ENCODE measurements at regions not wholly inside any gene's neighbourhood (a gene's known extent, or its start where the extent isn't known, plus 50 kb on each side); places are given as distances from the start of the nearest gene placed in this dataset.
A peak's percentile ranks its signal among the peaks of the same experiment; 100 is the strongest.

GRCh38 chr15:77545058-77545457 lies 87.7 kb downstream of the LINGO1 start:
- no peak overlapping the region for H3K27ac ChIP-seq
- no peaks in the 10 kb centered on the region for H3K27me3 ChIP-seq
- H3K36me3 ChIP-seq = no peaks in the 10 kb centered on the region
- H3K9me3 ChIP-seq = no peaks in the 10 kb centered on the region
- H3K4me1 ChIP-seq = no peaks in the 10 kb centered on the region
- intact Hi-C loops (cut with DNase I; ENCODE audit: low total_unique reads) = no loop called here
- DNase-seq (ENCODE audit: low spot score in 2 of 2) = no peak
- TF ChIP-seq POLR2AphosphoS5 (IDR thresholded peaks at IDR 0.05) = no peak
- TF ChIP-seq, protein P1, sequence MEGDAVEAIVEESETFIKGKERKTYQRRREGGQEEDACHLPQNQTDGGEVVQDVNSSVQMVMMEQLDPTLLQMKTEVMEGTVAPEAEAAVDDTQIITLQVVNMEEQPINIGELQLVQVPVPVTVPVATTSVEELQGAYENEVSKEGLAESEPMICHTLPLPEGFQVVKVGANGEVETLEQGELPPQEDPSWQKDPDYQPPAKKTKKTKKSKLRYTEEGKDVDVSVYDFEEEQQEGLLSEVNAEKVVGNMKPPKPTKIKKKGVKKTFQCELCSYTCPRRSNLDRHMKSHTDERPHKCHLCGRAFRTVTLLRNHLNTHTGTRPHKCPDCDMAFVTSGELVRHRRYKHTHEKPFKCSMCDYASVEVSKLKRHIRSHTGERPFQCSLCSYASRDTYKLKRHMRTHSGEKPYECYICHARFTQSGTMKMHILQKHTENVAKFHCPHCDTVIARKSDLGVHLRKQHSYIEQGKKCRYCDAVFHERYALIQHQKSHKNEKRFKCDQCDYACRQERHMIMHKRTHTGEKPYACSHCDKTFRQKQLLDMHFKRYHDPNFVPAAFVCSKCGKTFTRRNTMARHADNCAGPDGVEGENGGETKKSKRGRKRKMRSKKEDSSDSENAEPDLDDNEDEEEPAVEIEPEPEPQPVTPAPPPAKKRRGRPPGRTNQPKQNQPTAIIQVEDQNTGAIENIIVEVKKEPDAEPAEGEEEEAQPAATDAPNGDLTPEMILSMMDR (IDR thresholded peaks at IDR 0.05) = no peak
- TF ChIP-seq POLR2A (IDR thresholded peaks at IDR 0.05) = no peak
- H3K4me3 ChIP-seq = no peak overlapping the region

DNA sequence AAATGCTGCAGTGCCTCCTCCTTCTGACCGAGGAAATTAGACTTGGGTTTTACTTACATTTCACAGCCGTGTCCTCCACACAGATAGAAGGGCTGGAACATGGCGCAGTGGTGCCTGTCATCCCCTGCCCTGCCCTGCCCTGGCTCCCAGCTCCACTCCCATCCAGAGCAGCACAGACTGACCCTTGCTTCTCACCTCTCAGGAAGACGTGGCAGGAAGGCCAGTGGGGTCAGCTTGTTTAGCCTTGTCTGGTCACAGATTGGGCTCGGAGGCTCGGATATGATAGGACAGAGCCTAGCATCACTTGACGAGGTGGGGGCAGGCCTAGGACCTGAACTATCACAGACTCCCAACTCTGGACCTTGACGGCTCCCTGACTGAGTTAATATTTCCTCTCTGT lies 88.5 kb downstream of the LINGO1 start:
- no peak for TF ChIP-seq POLR2A (IDR thresholded peaks at IDR 0.05)
- no peak for TF ChIP-seq POLR2AphosphoS5 (IDR thresholded peaks at IDR 0.05)
- TF ChIP-seq, protein P1 (IDR thresholded peaks at IDR 0.05) = no peak
- Histone ChIP-seq H3K4me1 (peaks cover 0 to 1% of the 10 kb centered on the region in 2 donors), H3K27ac (no peak overlapping the region), H3K27me3 (no peaks in the 10 kb centered on the region), H3K9me3 (no peaks in the 10 kb centered on the region), H3K4me3 (no peak overlapping the region), H3K36me3 (no peaks in the 10 kb centered on the region)
- intact Hi-C loops (cut with DNase I; ENCODE audit: low total_unique reads) = no loop called here
- DNase-seq (ENCODE audit: low spot score in 2 of 2) = no peak

DNA sequence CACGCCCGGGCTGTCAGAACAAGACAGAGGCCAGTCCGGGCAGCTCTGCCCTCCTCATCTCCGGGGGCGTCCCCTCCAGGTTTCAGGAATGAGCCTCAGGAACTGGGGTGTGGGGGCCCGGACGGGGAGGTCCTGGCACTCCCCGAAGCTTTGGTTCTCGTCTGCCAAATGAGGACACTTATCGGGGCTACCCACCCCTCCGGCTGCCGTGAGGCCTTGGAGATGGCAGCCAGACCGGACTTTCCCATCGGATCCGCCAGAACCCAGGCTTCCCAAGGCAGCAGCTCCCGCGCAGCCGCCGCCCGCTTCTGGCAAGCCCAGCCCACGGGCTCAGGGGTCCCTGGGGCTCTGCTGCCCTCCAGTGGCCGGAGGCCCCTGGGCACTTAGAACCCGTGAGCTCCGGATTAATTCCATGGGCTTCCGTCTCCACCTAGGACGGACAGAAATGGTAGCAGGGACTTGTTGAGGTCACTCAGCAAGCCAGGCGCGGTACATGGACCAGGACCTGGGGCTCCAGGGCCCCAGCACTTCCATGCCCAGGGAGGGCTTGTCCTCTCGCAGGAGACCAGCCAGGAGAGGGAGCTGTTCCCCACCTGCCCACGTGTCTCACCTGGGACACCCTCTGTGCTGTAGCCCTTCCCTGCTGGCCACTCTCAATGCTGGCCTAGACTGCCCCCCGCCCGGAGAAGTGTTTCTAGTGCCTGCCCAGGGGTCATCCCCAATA lies 89.4 kb downstream of the LINGO1 start:
- no peaks in the 10 kb centered on the region for H3K36me3 ChIP-seq
- no peaks in the 10 kb centered on the region for H3K27me3 ChIP-seq
- no peaks in the 10 kb centered on the region for H3K9me3 ChIP-seq
- TF ChIP-seq POLR2A (IDR thresholded peaks at IDR 0.05) = no peak
- peak in 2 of 3 donors; percentile 58 to 60 for TF ChIP-seq POLR2AphosphoS5 (IDR thresholded peaks at IDR 0.05)
- TF ChIP-seq, protein P1 (IDR thresholded peaks at IDR 0.05) = peak; percentile 87 to 97 (median 97)
- peaks cover 0 to 6% of the 10 kb centered on the region in 2 donors for H3K4me1 ChIP-seq
- DNase-seq (ENCODE audit: low spot score in 2 of 2) = peak; percentile 71 to 86
- H3K4me3 ChIP-seq = peak overlapping the region; percentile 25 to 62 (median 42)
- peak overlapping the region; percentile 12 to 59 for H3K27ac ChIP-seq
- intact Hi-C loops (cut with DNase I; ENCODE audit: low total_unique reads) = no loop called here

DNA sequence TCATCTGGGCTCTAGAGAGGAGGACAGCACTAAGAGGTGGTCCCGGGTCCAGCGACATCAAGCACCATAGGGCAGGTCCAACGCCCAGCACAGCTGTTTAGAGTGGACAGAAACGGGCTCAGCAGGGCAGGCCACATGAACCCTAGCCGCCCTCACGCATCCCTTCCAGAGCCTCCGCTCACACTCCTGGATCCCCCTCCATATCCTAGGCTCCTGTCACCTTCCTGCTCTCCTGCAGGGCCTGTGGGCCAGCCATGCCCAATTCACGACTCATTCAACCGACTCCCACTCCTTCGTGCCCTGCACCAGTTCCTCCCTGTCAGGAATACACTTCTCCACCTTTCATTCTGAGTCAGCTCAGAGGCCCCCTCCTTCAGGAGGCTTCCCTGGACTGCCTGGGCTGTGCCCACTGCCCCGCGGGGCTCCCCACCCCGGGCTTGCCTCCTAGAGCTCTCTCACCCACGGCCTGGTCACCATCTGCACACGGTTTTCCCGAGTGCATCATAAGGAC lies 90.2 kb downstream of the LINGO1 start:
- Histone ChIP-seq H3K27me3 (no peaks in the 10 kb centered on the region), H3K4me1 (peaks cover 0 to 6% of the 10 kb centered on the region in 2 donors), H3K36me3 (no peaks in the 10 kb centered on the region), H3K27ac (peak overlapping the region; percentile 12 to 59), H3K9me3 (no peaks in the 10 kb centered on the region), H3K4me3 (peak overlapping the region in 2 of 3 donors; percentile 42 to 62)
- no peak for DNase-seq (ENCODE audit: low spot score in 2 of 2)
- TF ChIP-seq, protein P1 (IDR thresholded peaks at IDR 0.05) = no peak
- TF ChIP-seq POLR2A (IDR thresholded peaks at IDR 0.05) (no peak), POLR2AphosphoS5 (IDR thresholded peaks at IDR 0.05) (no peak)
- intact Hi-C loops (cut with DNase I; ENCODE audit: low total_unique reads) = no loop called here

DNA sequence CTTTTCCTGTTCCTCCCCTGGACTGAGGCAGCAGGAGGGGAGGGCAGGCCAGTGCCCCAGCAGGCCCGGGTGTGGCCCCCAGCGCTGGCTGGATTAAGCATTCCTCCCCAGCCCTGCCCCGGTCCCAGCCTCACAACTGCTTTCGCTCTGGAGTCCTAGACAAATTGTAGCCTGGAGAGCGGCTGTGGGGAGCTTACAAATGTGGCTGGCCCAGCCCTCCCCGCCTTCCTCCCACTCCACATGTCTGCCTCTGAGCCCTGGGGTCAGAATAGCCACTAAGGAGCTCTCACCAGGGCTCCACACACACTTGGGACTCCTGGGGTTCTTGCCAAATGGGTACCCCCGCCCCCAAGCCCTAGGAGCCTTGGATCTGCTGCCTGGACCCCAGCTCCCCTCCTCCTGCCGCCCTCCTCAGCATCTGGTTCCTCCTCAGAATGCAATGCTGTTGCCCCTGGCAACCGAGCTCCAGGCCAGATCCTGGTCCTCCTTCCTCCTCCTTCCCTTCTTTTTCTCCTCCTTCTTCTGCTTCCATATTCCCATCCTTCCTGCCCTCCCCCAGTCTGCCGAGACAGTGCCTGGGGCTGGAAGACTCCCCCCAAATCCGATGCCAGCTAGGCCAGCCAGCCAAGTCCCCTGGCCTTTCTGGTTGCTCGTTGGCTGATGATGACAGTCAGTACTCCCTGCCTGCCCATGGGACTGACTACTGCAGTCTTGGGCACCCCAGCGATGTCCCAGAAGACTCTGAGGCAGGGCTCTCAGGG lies 91.1 kb downstream of the LINGO1 start:
- intact Hi-C loops (cut with DNase I; ENCODE audit: low total_unique reads) = no loop called here
- Histone ChIP-seq H3K4me1 (peaks cover 0 to 6% of the 10 kb centered on the region in 2 donors), H3K27me3 (no peaks in the 10 kb centered on the region), H3K36me3 (no peaks in the 10 kb centered on the region), H3K27ac (peak overlapping the region in 1 of 2 donors; percentile 56), H3K4me3 (no peak overlapping the region), H3K9me3 (no peaks in the 10 kb centered on the region)
- TF ChIP-seq POLR2A (IDR thresholded peaks at IDR 0.05) = no peak
- TF ChIP-seq, protein P1 (IDR thresholded peaks at IDR 0.05) = no peak
- TF ChIP-seq POLR2AphosphoS5 (IDR thresholded peaks at IDR 0.05) = no peak
- no peak for DNase-seq (ENCODE audit: low spot score in 2 of 2)
